ENCODE measurements at regions not wholly inside any gene's neighbourhood (a gene's known extent, or its start where the extent isn't known, plus 50 kb on each side); places are given as distances from the start of the nearest gene placed in this dataset.
A peak's percentile ranks its signal among the peaks of the same experiment; 100 is the strongest.
"Not testable (repeated sequence)": the region's sequence is repeated elsewhere in the genome, so short reads cannot be mapped to it uniquely, and the experiment has no call there.

- Histone ChIP-seq H3K27ac (ENCODE audit: low read depth, low read length) (no peak overlapping the region), H3K27me3 (ENCODE audit: control insufficient read depth, insufficient read depth, low read length, poor library complexity, severe bottlenecking) (no peaks in the 10 kb centered on the region), H3K9ac (ENCODE audit: extremely low read depth, low read length, poor library complexity, severe bottlenecking) (no peak overlapping the region), H3K4me3 (ENCODE audit: low read length) (no peak overlapping the region), H3K4me1 (ENCODE audit: control insufficient read depth, insufficient read depth, low read length) (no peaks in the 10 kb centered on the region), H3K36me3 (ENCODE audit: control insufficient read depth, insufficient read depth, low read length) (no peaks in the 10 kb centered on the region), H3K9me3 (ENCODE audit: control insufficient read depth, low read length) (peaks cover 6% of the 10 kb centered on the region)
- no peaks in the 10 kb centered on the region for H3K4me1 Mint-ChIP-seq
- H3K27ac Mint-ChIP-seq = no peak overlapping the region
- H3K36me3 Mint-ChIP-seq (ENCODE audit: low read depth) = no peaks in the 10 kb centered on the region
- DNase-seq = no peak
- H3K9me3 Mint-ChIP-seq = peaks cover 5% of the 10 kb centered on the region
- no peaks in the 10 kb centered on the region for H3K27me3 Mint-ChIP-seq (ENCODE audit: insufficient read depth)
- no peak for TF ChIP-seq CTCF (conservative IDR thresholded peaks at IDR 0.05)
- H3K4me3 Mint-ChIP-seq = no peak overlapping the region
Observed at GRCh38 chr4:115190529-115190928, 77.1 kb upstream of the NDST4 start.

GRCh38 chr4:115187136-115187535 is 73.7 kb upstream of the NDST4 start:
- WGBS, 2 experiments (ENCODE audit: insufficient coverage in 1 of 2, insufficient read length in 1 of 2) = 86% methylated on average over 1 of the region's 1 CpG; no CpG with 5 or more reads in 1 of the 2 experiments
- Mint-ChIP-seq H3K36me3 (ENCODE audit: low read depth) (no peaks in the 10 kb centered on the region), H3K4me1 (peaks cover 14% of the 10 kb centered on the region), H3K27me3 (ENCODE audit: insufficient read depth) (no peaks in the 10 kb centered on the region), H3K4me3 (no peak overlapping the region), H3K27ac (no peak overlapping the region), H3K9me3 (peaks cover 2% of the 10 kb centered on the region)
- H3K36me3 ChIP-seq (ENCODE audit: control insufficient read depth, insufficient read depth, low read length) = no peaks in the 10 kb centered on the region
- DNase-seq = no peak
- no peak for TF ChIP-seq CTCF (conservative IDR thresholded peaks at IDR 0.05)
- H3K27ac ChIP-seq (ENCODE audit: low read depth, low read length) = no peak overlapping the region
- no peak overlapping the region for H3K4me3 ChIP-seq (ENCODE audit: low read length)
- no peak overlapping the region for H3K9ac ChIP-seq (ENCODE audit: extremely low read depth, low read length, poor library complexity, severe bottlenecking)
- no peaks in the 10 kb centered on the region for H3K27me3 ChIP-seq (ENCODE audit: control insufficient read depth, insufficient read depth, low read length, poor library complexity, severe bottlenecking)
- H3K4me1 ChIP-seq (ENCODE audit: control insufficient read depth, insufficient read depth, low read length) = no peaks in the 10 kb centered on the region
- peaks cover 6% of the 10 kb centered on the region for H3K9me3 ChIP-seq (ENCODE audit: control insufficient read depth, low read length)

- not testable (repeated sequence) for H3K4me3 ChIP-seq (ENCODE audit: low read length); H3K27ac ChIP-seq (ENCODE audit: low read depth, low read length); H3K36me3 ChIP-seq (ENCODE audit: control insufficient read depth, insufficient read depth, low read length); H3K27ac Mint-ChIP-seq; H3K4me1 ChIP-seq (ENCODE audit: control insufficient read depth, insufficient read depth, low read length); H3K27me3 Mint-ChIP-seq (ENCODE audit: insufficient read depth); H3K9ac ChIP-seq (ENCODE audit: extremely low read depth, low read length, poor library complexity, severe bottlenecking); H3K27me3 ChIP-seq (ENCODE audit: control insufficient read depth, insufficient read depth, low read length, poor library complexity, severe bottlenecking); H3K4me3 Mint-ChIP-seq; DNase-seq
- H3K36me3 Mint-ChIP-seq (ENCODE audit: low read depth) = peaks cover 15% of the 10 kb centered on the region
- H3K9me3 ChIP-seq (ENCODE audit: control insufficient read depth, low read length) = peaks cover 17% of the 10 kb centered on the region
- 96 to 97% methylated on average over 9 to 40 of the region's 41 CpGs for WGBS, 2 experiments (ENCODE audit: insufficient coverage in 1 of 2, insufficient read length in 1 of 2)
- H3K9me3 Mint-ChIP-seq = peaks cover 24% of the 10 kb centered on the region
- peaks cover 23% of the 10 kb centered on the region for H3K4me1 Mint-ChIP-seq
Observed at GRCh38 chr4:115179438-115180062, 66.1 kb upstream of the NDST4 start.

GRCh38 chr4:115178687-115179086 is 65.3 kb upstream of the NDST4 start:
- H3K4me3 ChIP-seq (ENCODE audit: low read length); H3K4me3 Mint-ChIP-seq; H3K27me3 ChIP-seq (ENCODE audit: control insufficient read depth, insufficient read depth, low read length, poor library complexity, severe bottlenecking); H3K27me3 Mint-ChIP-seq (ENCODE audit: insufficient read depth); DNase-seq; H3K27ac ChIP-seq (ENCODE audit: low read depth, low read length); H3K9ac ChIP-seq (ENCODE audit: extremely low read depth, low read length, poor library complexity, severe bottlenecking); H3K4me1 ChIP-seq (ENCODE audit: control insufficient read depth, insufficient read depth, low read length); H3K36me3 ChIP-seq (ENCODE audit: control insufficient read depth, insufficient read depth, low read length): not testable (repeated sequence)
- peaks cover 25% of the 10 kb centered on the region for H3K9me3 Mint-ChIP-seq
- H3K9me3 ChIP-seq (ENCODE audit: control insufficient read depth, low read length) = peaks cover 17% of the 10 kb centered on the region
- H3K27ac Mint-ChIP-seq = peak overlapping the region; percentile 70
- peaks cover 15% of the 10 kb centered on the region for H3K36me3 Mint-ChIP-seq (ENCODE audit: low read depth)
- 94 to 96% methylated on average over 10 to 15 of the region's 15 CpGs for WGBS, 2 experiments (ENCODE audit: insufficient coverage in 1 of 2, insufficient read length in 1 of 2)
- peaks cover 15% of the 10 kb centered on the region for H3K4me1 Mint-ChIP-seq

Data from endodermal cell (in vitro differentiated cells).